Rectal smooth muscle tissue (tissue), 1 donor: ENCODE measurements at regions not wholly inside any gene's neighbourhood (a gene's known extent, or its start where the extent isn't known, plus 50 kb on each side); places are given as distances from the start of the nearest gene placed in this dataset.
A peak's percentile ranks its signal among the peaks of the same experiment; 100 is the strongest.
"Not testable (repeated sequence)": the region's sequence is repeated elsewhere in the genome, so short reads cannot be mapped to it uniquely, and the experiment has no call there.

Experiments
- H3K27ac ChIP-seq: one replicate; pipeline ENCODE4 v1.7.0; 2013; ENCODE audit warnings: low read depth, low read length, inconsistent platforms
- H3K27me3 ChIP-seq: one replicate; pipeline ENCODE4 v1.7.0; 2013; ENCODE audit warnings: low read length; ENCODE audit not compliant: control insufficient read depth, insufficient read depth
- H3K36me3 ChIP-seq: one replicate; pipeline ENCODE4 v1.7.0; 2013; ENCODE audit warnings: low read length; ENCODE audit not compliant: control insufficient read depth, insufficient read depth
- H3K4me1 ChIP-seq: one replicate; pipeline ENCODE4 v1.7.0; 2013; ENCODE audit warnings: low read length; ENCODE audit not compliant: control insufficient read depth, insufficient read depth
- H3K4me3 ChIP-seq: one replicate; pipeline ENCODE4 v1.7.0; 2013; ENCODE audit warnings: low read length
- H3K9ac ChIP-seq: one replicate; pipeline ENCODE4 v1.7.0; 2013; ENCODE audit warnings: low read length

- not testable (repeated sequence) for H3K27me3 ChIP-seq, H3K9ac ChIP-seq, H3K27ac ChIP-seq, H3K36me3 ChIP-seq, H3K4me3 ChIP-seq, H3K4me1 ChIP-seq
Observed at GRCh38 chr17:43345515-43345914, 53.3 kb upstream of the ARL4D start.

GRCh38 chr17:43344685-43345084 lies 54.1 kb upstream of the ARL4D start:
- no peaks in the 10 kb centered on the region for H3K36me3 ChIP-seq
- peaks cover 2% of the 10 kb centered on the region for H3K4me1 ChIP-seq
- no peaks in the 10 kb centered on the region for H3K27me3 ChIP-seq
- H3K9ac ChIP-seq: no peak overlapping the region
- H3K4me3 ChIP-seq: no peak overlapping the region
- no peak overlapping the region for H3K27ac ChIP-seq

GRCh38 chr17:43342589-43342890 lies 56.3 kb upstream of the ARL4D start:
- no peak overlapping the region for H3K4me3 ChIP-seq
- H3K36me3 ChIP-seq: no peaks in the 10 kb centered on the region
- H3K4me1 ChIP-seq: peaks cover 2% of the 10 kb centered on the region
- no peak overlapping the region for H3K9ac ChIP-seq
- no peaks in the 10 kb centered on the region for H3K27me3 ChIP-seq
- no peak overlapping the region for H3K27ac ChIP-seq

GRCh38 chr17:43341715-43342588 lies 56.8 kb upstream of the ARL4D start:
- H3K9ac ChIP-seq: no peak overlapping the region
- H3K27ac ChIP-seq: no peak overlapping the region
- H3K27me3 ChIP-seq: no peaks in the 10 kb centered on the region
- H3K36me3 ChIP-seq: no peaks in the 10 kb centered on the region
- no peak overlapping the region for H3K4me3 ChIP-seq
- H3K4me1 ChIP-seq: peaks cover 2% of the 10 kb centered on the region

- H3K27me3 ChIP-seq: no peaks in the 10 kb centered on the region
- H3K4me3 ChIP-seq: no peak overlapping the region
- no peak overlapping the region for H3K27ac ChIP-seq
- H3K9ac ChIP-seq: no peak overlapping the region
- H3K4me1 ChIP-seq: peaks cover 2% of the 10 kb centered on the region
- H3K36me3 ChIP-seq: no peaks in the 10 kb centered on the region
Observed at GRCh38 chr17:43338886-43339516, 59.8 kb upstream of the ARL4D start.

GRCh38 chr17:43337684-43338428 lies 60.9 kb upstream of the ARL4D start:
- no peak overlapping the region for H3K4me3 ChIP-seq
- H3K27ac ChIP-seq: no peak overlapping the region
- no peaks in the 10 kb centered on the region for H3K36me3 ChIP-seq
- H3K9ac ChIP-seq: no peak overlapping the region
- H3K27me3 ChIP-seq: no peaks in the 10 kb centered on the region
- peaks cover 2% of the 10 kb centered on the region for H3K4me1 ChIP-seq

GRCh38 chr17:43334738-43335402 lies 63.9 kb upstream of the ARL4D start:
- H3K27ac ChIP-seq: peak overlapping the region; percentile 46
- no peak overlapping the region for H3K4me3 ChIP-seq
- H3K4me1 ChIP-seq: no peaks in the 10 kb centered on the region
- no peaks in the 10 kb centered on the region for H3K27me3 ChIP-seq
- no peak overlapping the region for H3K9ac ChIP-seq
- H3K36me3 ChIP-seq: no peaks in the 10 kb centered on the region

GRCh38 chr17:43333433-43333943 lies 65.3 kb upstream of the ARL4D start:
- Histone ChIP-seq H3K27ac (no peak overlapping the region), H3K4me1 (no peaks in the 10 kb centered on the region), H3K36me3 (no peaks in the 10 kb centered on the region), H3K9ac (no peak overlapping the region), H3K27me3 (no peaks in the 10 kb centered on the region), H3K4me3 (no peak overlapping the region)

GRCh38 chr17:43332230-43332629 lies 66.6 kb upstream of the ARL4D start:
- Histone ChIP-seq H3K4me3 (no peak overlapping the region), H3K27ac (no peak overlapping the region), H3K9ac (no peak overlapping the region), H3K27me3 (no peaks in the 10 kb centered on the region), H3K36me3 (no peaks in the 10 kb centered on the region), H3K4me1 (no peaks in the 10 kb centered on the region)

GRCh38 chr17:43330876-43331639 lies 67.7 kb upstream of the ARL4D start:
- Histone ChIP-seq H3K27ac (no peak overlapping the region), H3K27me3 (no peaks in the 10 kb centered on the region), H3K9ac (no peak overlapping the region), H3K36me3 (no peaks in the 10 kb centered on the region), H3K4me1 (no peaks in the 10 kb centered on the region), H3K4me3 (no peak overlapping the region)

- no peaks in the 10 kb centered on the region for H3K27me3 ChIP-seq
- no peaks in the 10 kb centered on the region for H3K4me1 ChIP-seq
- H3K27ac ChIP-seq: no peak overlapping the region
- H3K36me3 ChIP-seq: no peaks in the 10 kb centered on the region
- no peak overlapping the region for H3K4me3 ChIP-seq
- H3K9ac ChIP-seq: no peak overlapping the region
Observed at GRCh38 chr17:43329183-43329582, 69.6 kb upstream of the ARL4D start.
